Mononuclear cell (primary cell): ENCODE measurements at regions not wholly inside any gene's neighbourhood (a gene's known extent, or its start where the extent isn't known, plus 50 kb on each side); places are given as distances from the start of the nearest gene placed in this dataset.

Experiments used
- H3K27me3 ChIP-seq: 2 replicates; pipeline ENCODE4 v1.6.0; 2011; ENCODE audit warnings: low read length, control low read depth; ENCODE audit not compliant: insufficient read depth
- H3K4me1 ChIP-seq: 2 replicates; pipeline ENCODE4 v1.5.1; 2011; ENCODE audit warnings: mild to moderate bottlenecking, low read length, control low read depth; ENCODE audit not compliant: insufficient read depth
- H3K4me3 ChIP-seq: 2 replicates; pipeline ENCODE4 v1.5.1; 2011; ENCODE audit warnings: mild to moderate bottlenecking, low read length, moderate library complexity
- H3K9me3 ChIP-seq: 2 replicates; pipeline ENCODE4 v1.5.1; 2011; ENCODE audit warnings: low read depth, mild to moderate bottlenecking, control low read depth, low read length

DNA sequence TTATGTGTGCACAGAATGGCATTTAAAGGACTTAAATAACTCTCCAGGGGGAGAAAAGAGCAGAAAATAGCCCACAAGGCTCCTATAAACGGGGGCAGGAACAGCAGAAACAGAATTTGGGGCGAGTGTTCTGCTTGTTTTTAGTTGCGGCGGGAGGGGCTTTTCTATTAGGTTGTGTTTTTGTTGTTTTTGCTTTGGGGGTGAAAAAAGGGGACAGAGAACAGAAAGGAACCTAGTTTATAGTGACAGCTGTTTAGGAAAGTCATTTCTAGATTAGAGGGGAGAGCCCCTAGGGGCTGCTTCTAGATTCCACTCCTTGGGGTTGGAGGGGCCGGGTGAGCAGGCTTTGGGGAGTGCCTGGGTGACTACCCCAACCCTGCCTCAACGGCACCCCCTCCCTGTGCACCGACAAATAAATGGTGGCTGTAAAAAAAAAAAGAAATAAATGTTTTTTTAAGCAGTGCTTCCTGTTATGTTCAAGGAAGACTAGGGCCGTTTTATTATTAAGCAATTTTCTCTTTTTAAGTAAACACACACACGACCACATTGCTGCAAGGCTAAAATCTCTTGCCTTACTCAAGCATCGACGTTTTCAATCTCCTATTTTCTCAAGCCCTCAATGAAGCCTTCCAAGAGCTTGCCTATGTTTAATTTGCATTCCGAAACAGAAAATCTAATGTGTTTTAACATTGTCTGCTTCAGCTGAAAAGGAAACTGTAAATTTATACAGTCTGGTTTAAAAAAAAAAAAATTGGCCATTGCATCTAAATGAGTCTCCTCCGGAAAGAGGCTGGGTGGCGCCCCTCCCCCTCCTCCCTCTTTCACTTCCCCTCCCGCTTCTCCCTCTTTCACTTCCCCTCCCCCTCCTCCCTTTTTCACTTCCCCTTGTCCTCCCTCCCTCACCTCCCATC is 123.3 kb upstream of the TBL1X start:
- H3K27me3 ChIP-seq, result no peaks in the 10 kb centered on the region
- H3K4me3 ChIP-seq, result peak overlapping the region; percentile 4
- peaks cover 39% of the 10 kb centered on the region for H3K4me1 ChIP-seq

GRCh38 chrX:9342561-9343051 is 122.3 kb upstream of the TBL1X start:
- H3K9me3 ChIP-seq, result no peaks in the 10 kb centered on the region
- peaks cover 33% of the 10 kb centered on the region for H3K4me1 ChIP-seq
- H3K27me3 ChIP-seq, result no peaks in the 10 kb centered on the region
- H3K4me3 ChIP-seq, result no peak overlapping the region

More for the DNA sequence above, 123.3 kb upstream of the TBL1X start:
- no peaks in the 10 kb centered on the region for H3K9me3 ChIP-seq

- Histone ChIP-seq H3K27me3 (no peaks in the 10 kb centered on the region), H3K4me1 (peaks cover 33% of the 10 kb centered on the region), H3K9me3 (no peaks in the 10 kb centered on the region), H3K4me3 (no peak overlapping the region)
These were observed 120.9 kb upstream of the TBL1X start for GRCh38 chrX:9343971-9344370.

GRCh38 chrX:9345957-9346356 is 118.9 kb upstream of the TBL1X start:
- no peaks in the 10 kb centered on the region for H3K9me3 ChIP-seq

DNA sequence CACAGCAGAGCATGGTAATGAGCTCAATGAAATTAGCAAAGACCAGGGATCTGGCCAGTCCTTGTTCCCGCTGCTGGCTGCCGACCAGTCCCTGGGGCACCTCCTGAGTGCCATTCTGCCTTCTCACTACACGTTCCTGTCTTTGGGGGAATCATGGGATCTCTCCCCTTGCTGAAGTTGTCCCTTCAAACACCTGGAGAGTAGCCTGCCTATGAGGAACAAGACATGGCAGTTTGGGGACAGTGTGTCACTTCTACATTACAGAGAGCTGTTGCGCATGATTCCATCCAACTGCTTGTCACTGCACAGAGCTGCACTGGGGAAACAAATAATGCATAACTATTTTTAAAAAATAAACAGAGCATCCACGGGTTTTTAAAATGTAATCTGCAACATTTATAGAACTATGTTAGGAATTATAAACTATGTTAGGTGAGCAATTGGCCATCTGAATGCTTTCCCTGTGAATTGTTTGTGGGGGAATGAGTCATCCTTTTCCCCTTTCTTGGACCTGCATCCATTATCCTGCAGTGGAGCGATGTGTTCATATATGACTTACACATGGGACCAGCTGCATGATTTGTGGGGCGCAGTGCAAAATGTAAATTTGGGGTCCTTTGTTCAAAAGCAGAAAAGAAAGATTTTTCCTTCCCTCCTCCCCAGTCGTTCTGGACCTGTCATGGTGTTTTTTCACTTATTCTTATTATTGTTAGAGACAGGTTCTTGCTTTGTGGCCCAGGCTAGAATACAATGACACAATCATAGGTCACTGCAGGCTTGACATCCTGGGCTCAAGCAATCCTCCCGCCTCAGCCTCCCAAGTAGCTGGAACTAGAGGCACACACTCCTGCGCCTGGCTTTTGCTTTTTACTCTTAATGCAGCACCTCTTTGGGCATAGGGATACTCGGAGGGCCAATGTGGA is 115.0 kb upstream of the TBL1X start:
- Histone ChIP-seq H3K27me3 (no peaks in the 10 kb centered on the region), H3K4me3 (no peak overlapping the region), H3K4me1 (peaks cover 44% of the 10 kb centered on the region), H3K9me3 (no peaks in the 10 kb centered on the region)

More at GRCh38 chrX:9345957-9346356, 118.9 kb upstream of the TBL1X start:
- Histone ChIP-seq H3K4me3 (no peak overlapping the region), H3K27me3 (no peaks in the 10 kb centered on the region), H3K4me1 (peaks cover 19% of the 10 kb centered on the region)

GRCh38 chrX:9351126-9351525 is 113.7 kb upstream of the TBL1X start:
- H3K9me3 ChIP-seq, result no peaks in the 10 kb centered on the region
- H3K4me3 ChIP-seq, result no peak overlapping the region
- H3K4me1 ChIP-seq, result peaks cover 57% of the 10 kb centered on the region
- no peaks in the 10 kb centered on the region for H3K27me3 ChIP-seq

DNA sequence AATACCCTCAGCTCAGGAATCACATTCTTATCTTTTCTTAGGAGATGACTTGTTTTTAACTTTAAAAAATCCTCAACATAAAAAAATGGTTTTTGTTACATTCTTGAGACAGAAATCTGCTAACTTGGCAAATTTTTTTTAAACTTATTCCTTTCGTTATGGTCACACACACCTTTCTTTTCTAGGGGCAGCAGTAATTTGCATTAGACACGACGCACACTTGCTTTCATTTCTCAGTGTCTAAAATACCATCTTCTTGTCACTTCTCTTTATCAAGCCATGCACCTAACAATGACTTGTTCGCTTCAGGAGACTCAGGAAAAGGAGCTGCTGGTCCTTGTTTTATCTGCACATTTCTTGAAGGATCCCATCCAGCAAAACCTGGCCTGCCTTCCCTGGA is 112.6 kb upstream of the TBL1X start:
- Histone ChIP-seq H3K4me3 (peak overlapping the region; percentile 9), H3K27me3 (no peaks in the 10 kb centered on the region), H3K4me1 (peaks cover 61% of the 10 kb centered on the region), H3K9me3 (no peaks in the 10 kb centered on the region)

DNA sequence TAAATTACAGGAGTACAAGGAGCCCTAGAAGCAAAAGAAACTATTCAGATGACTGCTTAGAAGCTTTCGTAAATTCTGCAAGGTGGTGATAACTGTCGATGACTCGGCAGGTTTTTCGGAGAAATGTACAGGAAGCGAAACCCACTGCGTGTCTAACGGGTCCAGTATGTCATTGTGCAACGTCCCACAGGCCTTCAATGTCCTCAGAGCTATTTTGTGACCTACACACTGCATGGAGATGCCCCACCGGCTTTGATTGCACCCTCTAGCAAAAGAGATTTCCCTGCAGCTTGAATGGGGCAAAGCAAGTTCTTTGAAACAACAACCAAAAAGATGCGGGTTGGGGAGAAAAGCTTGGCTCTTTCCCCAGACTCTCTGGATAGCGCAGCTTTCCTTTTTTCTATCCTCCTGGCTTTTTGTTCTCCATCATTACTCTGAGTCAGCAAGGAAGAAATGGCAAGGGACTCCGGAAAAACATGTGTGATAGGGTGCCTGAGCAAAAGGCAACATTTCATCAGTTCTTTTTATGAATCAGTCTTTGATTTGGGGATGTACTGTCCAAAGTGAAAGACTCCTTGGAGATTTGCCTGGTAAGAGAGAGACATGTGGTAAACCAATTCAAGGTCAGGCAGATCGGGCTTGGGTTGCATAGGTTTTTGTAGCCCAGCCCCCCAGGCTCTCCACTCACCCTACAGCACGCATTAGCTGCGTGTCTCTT is 112.0 kb upstream of the TBL1X start:
- Histone ChIP-seq H3K4me1 (peaks cover 61% of the 10 kb centered on the region), H3K4me3 (peak overlapping the region; percentile 9), H3K27me3 (no peaks in the 10 kb centered on the region), H3K9me3 (no peaks in the 10 kb centered on the region)

- Histone ChIP-seq H3K4me3 (no peak overlapping the region), H3K4me1 (peaks cover 61% of the 10 kb centered on the region), H3K9me3 (no peaks in the 10 kb centered on the region), H3K27me3 (no peaks in the 10 kb centered on the region)
These were observed 109.9 kb upstream of the TBL1X start for GRCh38 chrX:9354918-9355317.

DNA sequence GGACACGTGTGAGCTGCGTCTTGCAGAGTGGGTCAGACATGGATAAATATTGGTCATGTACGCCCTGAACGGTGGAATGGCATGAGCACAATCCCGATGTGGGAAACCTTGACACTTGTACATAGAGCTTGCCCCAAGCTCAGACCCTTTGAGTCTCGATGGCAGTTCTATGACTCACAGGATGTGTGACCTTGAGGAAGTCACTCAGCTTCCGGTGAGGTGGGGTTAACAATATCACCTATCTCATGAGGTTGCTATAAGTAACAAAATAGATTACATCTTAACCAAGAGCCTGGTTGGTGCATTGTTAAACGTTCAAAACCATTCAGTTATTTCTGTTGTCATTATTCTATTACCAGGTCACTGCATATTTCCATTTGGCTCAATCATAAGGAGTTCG is 109.1 kb upstream of the TBL1X start:
- H3K4me3 ChIP-seq, result no peak overlapping the region
- H3K27me3 ChIP-seq, result no peaks in the 10 kb centered on the region
- no peaks in the 10 kb centered on the region for H3K9me3 ChIP-seq
- H3K4me1 ChIP-seq, result peaks cover 56% of the 10 kb centered on the region

GRCh38 chrX:9356846-9357245 is 108.0 kb upstream of the TBL1X start:
- Histone ChIP-seq H3K9me3 (no peaks in the 10 kb centered on the region), H3K4me3 (no peak overlapping the region), H3K4me1 (peaks cover 47% of the 10 kb centered on the region), H3K27me3 (no peaks in the 10 kb centered on the region)

DNA sequence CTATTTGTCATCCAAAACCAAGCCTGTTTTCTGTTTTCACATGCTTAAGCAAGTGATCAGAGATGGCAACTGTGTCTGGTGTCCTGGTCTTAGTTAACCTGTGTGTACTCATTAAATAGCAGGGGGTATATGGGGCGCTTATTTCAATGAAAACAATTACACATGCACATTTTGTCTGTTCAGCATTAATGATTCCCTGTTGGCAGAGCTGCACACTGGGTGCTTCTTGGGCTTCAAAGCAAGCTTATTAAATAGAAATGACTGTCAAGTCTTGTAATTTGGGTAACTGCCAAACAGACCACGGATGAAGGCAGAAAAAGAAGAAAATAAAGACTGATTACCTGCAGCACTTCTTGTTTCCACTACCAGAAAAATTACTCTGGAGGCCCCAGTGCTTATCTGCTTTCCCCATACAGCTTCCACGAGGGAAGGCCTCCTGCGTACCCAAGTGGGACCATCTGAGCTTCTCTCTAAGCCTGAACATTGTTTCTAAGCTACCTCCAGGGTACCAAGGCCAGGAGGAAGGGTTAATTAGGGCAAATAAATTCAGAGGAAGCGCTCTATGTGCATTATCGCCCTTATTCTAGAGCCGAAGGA is 107.2 kb upstream of the TBL1X start:
- Histone ChIP-seq H3K4me1 (peaks cover 40% of the 10 kb centered on the region), H3K9me3 (no peaks in the 10 kb centered on the region), H3K4me3 (no peak overlapping the region), H3K27me3 (no peaks in the 10 kb centered on the region)

GRCh38 chrX:9362363-9362928 is 102.4 kb upstream of the TBL1X start:
- peaks cover 3% of the 10 kb centered on the region for H3K4me1 ChIP-seq
- no peaks in the 10 kb centered on the region for H3K27me3 ChIP-seq
- H3K9me3 ChIP-seq, result no peaks in the 10 kb centered on the region
- H3K4me3 ChIP-seq, result no peak overlapping the region

- Histone ChIP-seq H3K4me3 (no peak overlapping the region), H3K9me3 (no peaks in the 10 kb centered on the region), H3K4me1 (peaks cover 14% of the 10 kb centered on the region), H3K27me3 (no peaks in the 10 kb centered on the region)
These were observed 97.4 kb upstream of the TBL1X start for GRCh38 chrX:9367421-9367820.
